HL-60 (cell line): ENCODE measurements at regions not wholly inside any gene's neighbourhood (a gene's known extent, or its start where the extent isn't known, plus 50 kb on each side); places are given as distances from the start of the nearest gene placed in this dataset.

Source experiments
- DNase-seq, 2 experiments: peaks; one replicate each; pipeline ENCODE4 v3.0.0-alpha.2; 2010 to 2020; ENCODE audit warnings: low read depth in 1 of 2, low spot score in 1 of 2
- H3K27ac ChIP-seq: fragments of 250-450 bp; sonication (Bioruptor Pico); replicated peaks from 2 replicates; pipeline ENCODE4 v1.5.1; 2020; ENCODE audit warnings: mild to moderate bottlenecking, moderate library complexity
- H3K27me3 ChIP-seq: fragments of 250-450 bp; sonication (Bioruptor Pico); 2 replicates; pipeline ENCODE4 v1.5.1; 2021; ENCODE audit warnings: mild to moderate bottlenecking, moderate library complexity; ENCODE audit not compliant: insufficient read depth, poor library complexity, severe bottlenecking
- H3K4me3 ChIP-seq: replicated peaks from 2 replicates; pipeline ENCODE4 v1.5.1; 2011; ENCODE audit warnings: mild to moderate bottlenecking, control low read depth, low read length; ENCODE audit not compliant: insufficient read depth
- GABPA ChIP-seq: IDR thresholded peaks from 2 replicates; pipeline ENCODE4 v1.6.1; 2012; ENCODE audit warnings: low read depth
- POLR2AphosphoS5 ChIP-seq: IDR thresholded peaks from 2 replicates; pipeline ENCODE4 v1.6.1; 2012; ENCODE audit warnings: low read depth
- REST ChIP-seq: IDR thresholded peaks from 2 replicates; pipeline ENCODE4 v1.6.1; 2012; ENCODE audit warnings: low read depth; ENCODE audit not compliant: insufficient replicate concordance
- SPI1 ChIP-seq: IDR thresholded peaks from 2 replicates; pipeline ENCODE4 v1.6.1; 2012; ENCODE audit warnings: low read depth, mild to moderate bottlenecking, borderline replicate concordance
- TF ChIP-seq, protein P1 (sequence below): IDR thresholded peaks from one replicate; pipeline ENCODE4 v1.5.1; 2011; ENCODE audit warnings: low read length, control low read depth, inconsistent platforms; ENCODE audit not compliant: insufficient read depth

GRCh38 chr5:2840372-2840915, 89.0 kb upstream of the IRX2 start:
- Histone ChIP-seq H3K27me3 (no peaks in the 10 kb centered on the region), H3K4me3 (no peak overlapping the region), H3K27ac (no peak overlapping the region)
- no peak for TF ChIP-seq POLR2AphosphoS5
- TF ChIP-seq GABPA, result no peak
- TF ChIP-seq, protein P1, sequence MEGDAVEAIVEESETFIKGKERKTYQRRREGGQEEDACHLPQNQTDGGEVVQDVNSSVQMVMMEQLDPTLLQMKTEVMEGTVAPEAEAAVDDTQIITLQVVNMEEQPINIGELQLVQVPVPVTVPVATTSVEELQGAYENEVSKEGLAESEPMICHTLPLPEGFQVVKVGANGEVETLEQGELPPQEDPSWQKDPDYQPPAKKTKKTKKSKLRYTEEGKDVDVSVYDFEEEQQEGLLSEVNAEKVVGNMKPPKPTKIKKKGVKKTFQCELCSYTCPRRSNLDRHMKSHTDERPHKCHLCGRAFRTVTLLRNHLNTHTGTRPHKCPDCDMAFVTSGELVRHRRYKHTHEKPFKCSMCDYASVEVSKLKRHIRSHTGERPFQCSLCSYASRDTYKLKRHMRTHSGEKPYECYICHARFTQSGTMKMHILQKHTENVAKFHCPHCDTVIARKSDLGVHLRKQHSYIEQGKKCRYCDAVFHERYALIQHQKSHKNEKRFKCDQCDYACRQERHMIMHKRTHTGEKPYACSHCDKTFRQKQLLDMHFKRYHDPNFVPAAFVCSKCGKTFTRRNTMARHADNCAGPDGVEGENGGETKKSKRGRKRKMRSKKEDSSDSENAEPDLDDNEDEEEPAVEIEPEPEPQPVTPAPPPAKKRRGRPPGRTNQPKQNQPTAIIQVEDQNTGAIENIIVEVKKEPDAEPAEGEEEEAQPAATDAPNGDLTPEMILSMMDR, result no peak
- TF ChIP-seq SPI1, result no peak
- no peak for TF ChIP-seq REST
- no peak for DNase-seq

GRCh38 chr5:2836133-2836532, 84.7 kb upstream of the IRX2 start:
- no peaks in the 10 kb centered on the region for H3K27me3 ChIP-seq
- H3K4me3 ChIP-seq, result no peak overlapping the region
- no peak overlapping the region for H3K27ac ChIP-seq
- TF ChIP-seq, protein P1, result no peak
- no peak for TF ChIP-seq POLR2AphosphoS5
- TF ChIP-seq REST, result no peak
- no peak for TF ChIP-seq GABPA
- no peak for TF ChIP-seq SPI1
- DNase-seq, result peak in 1 of 2 experiments; percentile 1

DNA sequence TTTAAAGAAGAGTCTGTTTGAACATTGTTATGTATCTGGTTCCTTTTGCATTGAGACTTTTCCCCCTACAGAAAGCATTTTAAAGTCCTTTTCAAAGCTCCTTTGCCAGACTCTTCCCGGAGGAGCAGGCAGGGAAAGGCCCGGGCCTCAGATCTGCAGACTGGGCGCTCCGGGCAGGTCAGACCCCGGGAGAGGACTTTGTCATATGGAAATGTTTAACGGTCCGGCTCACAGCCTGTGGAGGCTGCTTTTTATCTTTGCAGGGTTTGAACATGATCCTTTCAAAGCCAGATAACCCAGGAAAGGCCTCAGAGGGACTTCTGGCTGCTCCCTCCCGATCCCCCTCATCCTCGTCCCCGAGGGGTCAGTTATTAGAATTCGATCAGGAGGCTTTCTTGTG, 82.1 kb upstream of the IRX2 start:
- TF ChIP-seq SPI1, result no peak
- Histone ChIP-seq H3K27me3 (no peaks in the 10 kb centered on the region), H3K4me3 (no peak overlapping the region), H3K27ac (no peak overlapping the region)
- DNase-seq, result no peak

DNA sequence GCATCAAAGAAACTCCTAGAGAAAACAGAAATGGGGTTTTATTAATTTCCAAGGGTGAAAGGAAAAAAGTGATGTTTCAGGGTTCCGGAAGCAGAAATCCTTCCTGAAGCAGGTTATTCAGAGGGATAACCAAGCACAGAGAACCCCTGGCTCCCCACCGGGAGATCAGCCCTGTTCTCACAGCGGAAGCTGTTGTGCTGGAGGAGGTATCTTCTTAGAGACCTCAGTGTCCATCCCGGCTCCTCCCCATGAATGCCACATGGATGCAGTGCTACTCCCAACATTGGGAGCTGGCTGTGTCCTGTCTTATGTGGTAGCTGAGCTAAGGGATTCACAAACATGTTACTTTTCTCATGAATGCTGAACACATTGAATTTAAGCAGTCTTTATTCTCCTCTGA, 80.9 kb upstream of the IRX2 start:
- Histone ChIP-seq H3K27me3 (no peaks in the 10 kb centered on the region), H3K27ac (no peak overlapping the region), H3K4me3 (no peak overlapping the region)
- TF ChIP-seq POLR2AphosphoS5 (no peak), REST (no peak), SPI1 (no peak), GABPA (no peak)
- TF ChIP-seq, protein P1, result no peak
- no peak for DNase-seq
